Stimulated activated CD8-positive, alpha-beta memory T cell treated with anti-CD3 and anti-CD28 coated beads, Interleukin-2, amount 100 ng/mL, for 48 hours (primary cell): ENCODE measurements at regions not wholly inside any gene's neighbourhood (a gene's known extent, or its start where the extent isn't known, plus 50 kb on each side); places are given as distances from the start of the nearest gene placed in this dataset.

Experiments
- DNase-seq, 2 donors: peaks; one replicate each; pipeline ENCODE4 v3.0.0-alpha.2; 2020; ENCODE audit warnings: low read depth in 2 of 2

DNA sequence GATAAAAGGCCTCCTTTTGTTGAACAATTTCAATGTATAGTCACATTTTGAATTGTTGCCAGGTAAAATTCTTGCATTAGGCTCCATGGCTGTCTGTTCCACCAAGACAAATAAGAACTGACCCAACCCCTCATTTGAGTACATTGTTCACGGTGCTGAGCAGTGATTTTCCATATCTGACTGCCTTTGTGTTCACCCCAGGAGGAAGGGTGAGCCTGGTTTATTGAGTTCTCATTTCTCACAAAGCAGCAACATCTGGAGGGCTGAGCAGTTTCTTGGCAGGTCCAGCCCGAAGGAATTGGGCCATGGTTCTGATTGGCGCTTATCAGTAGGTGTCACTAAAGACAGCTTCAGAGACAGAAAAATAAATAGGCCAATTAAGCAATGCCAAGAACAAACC lies 149.1 kb downstream of the BMP4 start:
- DNase-seq = no peak

DNA sequence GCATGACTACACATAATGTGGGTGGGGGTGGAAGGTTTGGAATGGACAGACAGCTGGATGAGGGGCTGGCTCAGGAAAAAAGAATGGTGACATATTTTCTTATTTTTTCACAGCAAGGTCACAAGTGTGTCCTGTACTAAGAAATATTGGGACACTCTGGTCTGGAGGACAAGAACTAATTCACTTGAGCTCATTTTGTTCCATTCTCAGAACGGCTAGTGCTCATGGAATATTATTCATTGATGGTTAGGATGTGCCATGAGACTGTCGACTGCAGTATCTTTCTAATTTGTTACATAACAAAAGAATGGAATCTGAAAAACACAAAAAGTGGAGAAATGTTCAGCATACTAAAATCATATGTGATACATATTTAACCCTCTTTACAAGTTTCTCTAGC lies 149.5 kb downstream of the BMP4 start:
- DNase-seq = no peak

DNA sequence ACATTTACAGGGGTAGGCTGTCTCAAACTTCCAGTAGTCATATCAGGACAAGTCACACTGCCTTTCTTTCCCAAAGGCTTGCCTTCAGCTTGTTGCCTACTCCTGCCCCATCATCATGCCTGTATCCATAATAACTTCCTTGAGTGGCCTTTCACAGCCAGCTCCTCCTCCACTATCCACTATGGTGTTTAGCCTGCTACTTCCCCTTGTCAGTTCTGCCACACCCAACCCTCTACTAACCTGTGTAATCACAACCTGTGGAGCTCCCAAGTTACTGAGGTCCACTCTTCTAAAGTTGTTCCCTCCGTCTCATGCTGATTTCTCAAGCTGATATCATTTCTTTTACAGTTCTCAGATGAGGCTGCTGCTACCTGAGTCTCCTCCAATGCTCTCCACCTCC lies 159.9 kb downstream of the BMP4 start:
- no peak for DNase-seq

DNA sequence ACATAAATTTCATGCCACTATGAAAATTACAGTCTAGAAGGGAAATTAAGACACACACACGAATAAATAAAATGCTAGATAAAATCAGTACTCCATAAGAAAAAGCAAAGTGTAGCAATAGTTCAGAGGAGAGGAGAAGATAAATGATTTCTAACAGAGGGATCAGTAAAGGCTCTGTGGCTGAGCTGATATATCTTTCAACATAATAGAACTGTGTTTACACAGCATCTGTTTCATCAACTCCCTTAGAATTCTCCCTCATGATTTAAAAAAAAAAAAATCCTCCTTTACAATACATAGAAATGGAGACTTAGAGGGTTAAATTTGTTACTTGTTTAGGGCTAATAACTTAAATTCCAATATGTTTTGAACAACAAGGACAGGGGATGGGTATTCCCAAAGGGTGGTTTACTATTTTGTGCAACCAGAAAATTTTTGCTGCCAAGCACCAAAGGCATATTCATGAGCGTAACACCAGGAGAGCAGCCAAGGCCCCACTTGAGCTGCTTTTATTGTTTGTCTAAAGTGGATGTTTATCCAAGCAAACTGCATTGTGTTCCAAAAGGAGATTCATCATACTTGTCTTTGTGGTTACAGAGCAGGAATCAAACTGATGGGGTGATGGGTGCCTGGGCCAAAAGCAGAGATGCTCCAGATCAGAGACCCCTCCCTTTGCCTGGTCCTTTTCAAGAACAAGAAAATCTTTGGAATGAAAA lies 162.7 kb downstream of the BMP4 start:
- DNase-seq = no peak

DNA sequence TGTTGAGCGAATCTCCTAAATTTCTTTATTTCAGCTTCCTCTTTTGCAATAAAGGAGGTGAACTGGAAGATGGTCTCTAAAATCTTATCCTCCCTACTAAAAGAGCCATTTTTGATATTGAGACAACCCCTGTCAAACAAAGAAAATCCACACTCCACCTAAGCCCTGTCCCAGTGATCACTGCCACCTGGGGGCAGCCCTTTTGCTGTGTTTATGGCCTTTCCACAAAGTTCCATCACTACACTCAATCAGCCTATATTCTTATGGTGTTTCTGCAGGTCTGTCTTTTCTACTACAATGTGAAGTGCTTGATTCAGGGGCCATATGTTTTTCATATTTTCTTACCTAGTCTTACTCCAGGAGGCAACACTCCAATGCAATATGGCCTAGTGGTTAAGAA lies 163.7 kb downstream of the BMP4 start:
- no peak for DNase-seq

DNA sequence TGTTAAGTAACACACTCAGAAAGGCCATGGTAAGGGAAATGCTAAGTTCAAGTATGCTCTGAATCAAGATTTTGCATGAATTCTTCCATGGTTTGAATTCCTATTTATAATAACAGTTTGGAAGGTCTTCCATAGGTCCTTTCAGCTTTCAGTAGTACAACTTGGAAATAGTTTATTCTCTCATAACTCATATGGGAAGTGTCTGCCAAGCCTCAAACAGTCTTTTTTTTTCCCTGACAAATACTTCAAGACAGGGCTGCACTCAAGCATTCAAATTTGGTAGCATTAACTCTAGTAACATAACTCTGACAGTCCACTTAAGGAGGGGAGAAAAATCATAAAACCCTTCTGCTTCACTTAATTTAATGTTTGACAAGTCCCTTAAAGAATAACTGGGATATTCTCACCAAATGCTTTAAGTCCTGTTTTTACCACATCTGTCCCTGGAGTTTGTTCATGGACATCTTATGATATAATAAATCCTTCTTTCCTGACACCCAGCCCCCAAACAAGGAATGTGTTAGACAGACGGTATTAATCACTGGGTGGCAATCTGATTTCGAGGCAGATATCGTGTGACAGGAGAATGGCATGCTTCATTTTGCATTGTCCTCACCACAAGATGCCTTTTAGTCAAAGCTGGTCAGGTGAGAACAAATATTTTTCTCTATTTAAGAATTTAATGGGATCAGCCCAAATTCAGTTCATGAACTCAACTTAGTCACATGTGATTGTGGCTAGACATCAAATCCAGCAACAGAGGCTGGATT lies 165.7 kb downstream of the BMP4 start:
- DNase-seq = no peak

DNA sequence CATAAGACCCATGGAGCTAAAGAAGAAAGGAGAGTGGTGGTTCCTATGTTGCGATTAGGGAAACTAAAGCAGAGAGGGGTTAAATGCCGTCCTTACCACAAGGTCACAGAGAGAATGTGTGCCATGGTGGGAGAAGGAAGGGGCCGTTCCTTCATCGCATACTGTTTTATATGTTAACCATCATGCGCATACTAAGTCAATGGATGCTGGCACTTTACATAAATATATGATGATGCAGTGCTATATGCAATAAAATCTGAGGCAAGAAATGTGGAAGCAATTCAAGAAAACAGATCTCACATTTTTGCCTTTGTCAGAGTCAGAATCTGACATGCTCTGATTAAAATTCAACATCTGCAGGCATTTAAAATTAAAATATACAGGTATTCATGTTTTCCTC lies 168.1 kb downstream of the BMP4 start:
- no peak for DNase-seq

DNA sequence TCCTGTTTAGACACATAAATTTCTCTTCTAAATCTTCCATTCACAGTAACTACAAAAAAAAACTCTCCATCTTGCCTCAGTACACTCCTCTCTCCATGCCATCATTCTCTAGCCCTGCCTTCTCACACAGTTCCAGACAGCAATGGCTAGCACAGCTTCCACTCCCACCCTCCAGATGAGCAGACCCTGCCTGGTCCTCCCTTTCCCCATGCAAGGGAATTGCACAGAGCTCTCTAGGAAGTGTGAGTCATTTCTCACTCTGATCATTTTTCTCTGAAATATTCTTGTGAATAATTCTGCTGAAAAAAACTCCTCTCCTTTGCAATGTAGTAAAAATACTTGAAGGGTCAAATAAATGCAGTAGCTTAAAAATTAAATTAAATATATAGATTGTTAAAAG lies 170.6 kb downstream of the BMP4 start:
- DNase-seq = no peak

DNA sequence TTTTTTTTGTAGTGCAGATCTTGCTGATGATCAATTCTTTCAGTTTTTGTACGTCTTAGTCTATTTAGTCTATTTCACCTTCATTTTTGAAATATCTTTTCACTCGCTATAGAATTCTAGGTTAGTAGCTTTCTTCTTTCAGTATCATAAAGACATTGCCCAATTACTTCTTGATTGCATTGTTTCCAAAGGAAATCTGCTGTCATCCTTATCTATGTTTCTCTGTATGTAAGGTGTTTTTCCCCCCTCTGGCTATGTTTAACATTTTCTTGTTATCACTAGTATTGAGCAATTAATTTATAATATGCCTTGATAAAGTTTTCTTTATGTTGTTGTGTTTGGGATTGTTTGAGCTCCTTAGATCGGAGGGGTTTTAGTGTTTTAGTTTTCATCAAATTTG lies 171.9 kb downstream of the BMP4 start:
- DNase-seq = no peak

DNA sequence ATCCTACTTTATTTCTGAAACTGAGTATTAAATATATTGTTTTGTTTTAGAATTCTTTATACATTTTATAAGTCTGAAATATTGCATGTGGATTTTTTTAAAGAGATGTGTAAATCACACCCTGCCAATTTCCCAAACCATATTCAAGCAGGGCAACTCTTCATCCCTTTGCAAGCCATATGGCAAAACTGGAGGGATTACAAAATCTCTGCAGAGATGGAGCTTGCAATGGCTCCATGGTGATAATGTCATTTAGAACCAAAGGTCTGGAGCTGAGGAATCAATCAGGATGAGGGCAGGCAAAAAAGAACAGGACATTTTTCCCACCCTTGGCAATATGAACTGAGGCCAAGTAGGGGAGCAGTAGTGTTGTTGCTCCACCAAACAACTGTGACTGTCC lies 173.4 kb downstream of the BMP4 start:
- no peak for DNase-seq

DNA sequence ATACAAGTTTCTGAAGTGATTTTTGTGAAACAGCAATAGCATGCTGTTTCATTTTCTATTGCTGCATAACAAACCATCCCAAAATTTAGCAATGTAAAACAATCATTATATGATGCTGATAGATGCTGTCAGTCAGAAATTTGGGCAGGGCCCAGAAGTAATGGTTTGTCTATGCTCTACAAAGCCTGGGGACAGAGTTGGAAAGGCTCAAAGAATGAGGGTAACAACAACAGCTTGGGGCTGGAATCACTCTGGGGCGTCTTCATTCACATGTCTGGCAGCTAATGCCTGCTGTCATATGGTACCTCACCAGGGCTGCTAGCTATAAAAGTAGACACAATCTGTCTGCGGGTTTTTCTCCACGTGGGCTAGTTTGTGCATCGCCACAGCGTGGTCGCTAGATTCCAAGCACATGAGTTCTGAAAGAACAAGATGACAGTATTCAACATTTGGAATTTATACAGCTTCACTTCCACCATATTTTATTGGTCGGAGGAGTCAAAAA lies 176.5 kb downstream of the BMP4 start:
- no peak for DNase-seq

DNA sequence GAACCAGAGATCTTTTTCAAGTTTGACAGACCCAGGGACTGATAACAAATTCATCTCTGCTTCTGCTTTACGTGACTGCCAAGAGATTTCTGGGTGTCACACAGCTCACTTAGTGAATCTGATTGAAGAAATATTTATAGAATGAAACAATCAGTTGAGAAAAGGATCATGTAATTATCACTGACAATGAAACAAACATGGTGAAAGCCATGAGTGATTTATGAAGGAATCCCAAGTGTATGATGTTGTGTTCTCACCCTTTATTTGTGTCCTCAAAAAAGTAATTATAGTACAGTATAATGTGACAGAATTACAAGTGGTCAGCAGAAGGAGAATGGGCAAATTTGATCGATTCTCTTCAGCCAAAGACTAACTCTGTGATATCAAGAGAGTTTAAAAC lies 177.3 kb downstream of the BMP4 start:
- DNase-seq = no peak

DNA sequence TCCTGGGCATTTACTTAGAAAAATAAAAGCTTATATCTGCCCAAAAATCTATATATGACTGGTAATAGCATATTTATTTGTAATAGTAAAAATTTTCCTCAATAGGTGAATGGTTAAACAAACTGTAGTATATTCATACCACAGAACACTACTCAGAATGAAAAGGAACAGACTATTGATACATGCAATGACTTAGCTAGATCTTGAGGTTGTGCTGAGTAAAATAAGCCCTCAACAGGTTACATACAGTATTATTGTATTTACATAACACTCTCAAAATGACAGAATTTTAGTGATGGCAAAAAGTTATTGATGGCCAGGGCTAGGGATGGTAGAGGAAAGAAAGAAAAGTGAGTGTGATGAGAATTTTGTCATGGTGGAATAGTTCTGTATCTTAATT lies 178.4 kb downstream of the BMP4 start:
- DNase-seq = no peak

DNA sequence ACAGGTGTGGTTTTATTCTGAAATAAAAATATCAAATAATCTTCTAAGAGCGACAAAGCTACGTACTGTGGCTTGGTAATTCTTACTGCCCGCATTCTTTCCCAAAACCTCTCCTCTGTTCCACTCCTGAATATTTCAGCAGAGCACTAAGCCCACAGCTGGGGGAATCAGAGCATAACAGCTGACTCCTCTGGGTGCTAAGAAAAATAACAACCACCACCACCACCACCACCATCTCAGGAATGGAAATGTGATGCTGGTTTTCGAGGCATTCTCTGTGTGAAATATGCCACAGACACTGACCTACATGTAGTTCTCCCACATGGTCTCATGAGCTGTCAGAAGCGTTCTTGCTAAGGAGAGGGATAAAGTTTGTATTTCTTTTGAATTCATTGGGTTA lies 183.7 kb downstream of the BMP4 start:
- no peak for DNase-seq

DNA sequence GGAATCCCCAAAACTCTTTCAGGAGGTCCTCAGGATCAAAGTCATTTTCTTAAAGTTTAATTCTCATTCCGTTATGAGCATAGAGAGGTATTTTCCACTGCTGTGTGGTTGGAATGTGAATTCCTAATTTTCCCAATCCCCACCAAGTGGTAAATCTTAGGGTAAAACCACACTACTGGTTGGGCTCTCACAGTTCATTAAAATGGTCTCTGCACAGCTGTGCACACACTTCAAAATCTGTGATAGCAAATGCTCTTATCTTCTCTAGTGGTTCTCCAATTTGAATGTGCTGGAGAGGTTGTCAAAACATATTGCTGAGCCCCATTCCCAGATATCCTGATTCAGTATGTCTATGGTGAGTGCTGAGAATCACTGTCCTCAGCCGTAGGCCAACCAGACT lies 189.1 kb downstream of the BMP4 start:
- DNase-seq = no peak

DNA sequence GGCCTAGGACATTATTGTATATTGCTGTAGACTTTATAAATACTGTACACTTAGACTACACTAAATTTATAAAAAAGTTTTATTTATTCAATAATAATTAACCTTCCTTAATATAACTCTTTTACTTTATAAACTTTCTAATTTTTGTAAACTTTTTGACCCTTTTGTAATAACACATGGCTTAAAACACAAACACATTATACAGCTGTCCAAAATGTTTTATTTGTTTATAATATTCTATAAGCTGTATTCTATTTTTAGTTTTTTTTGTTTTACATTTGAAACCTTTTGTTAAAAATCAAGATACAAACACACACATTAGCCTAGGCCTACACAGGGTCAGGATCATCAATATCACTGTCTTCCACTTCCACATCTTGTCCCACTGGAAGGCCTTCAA lies 190.0 kb downstream of the BMP4 start:
- DNase-seq = no peak

DNA sequence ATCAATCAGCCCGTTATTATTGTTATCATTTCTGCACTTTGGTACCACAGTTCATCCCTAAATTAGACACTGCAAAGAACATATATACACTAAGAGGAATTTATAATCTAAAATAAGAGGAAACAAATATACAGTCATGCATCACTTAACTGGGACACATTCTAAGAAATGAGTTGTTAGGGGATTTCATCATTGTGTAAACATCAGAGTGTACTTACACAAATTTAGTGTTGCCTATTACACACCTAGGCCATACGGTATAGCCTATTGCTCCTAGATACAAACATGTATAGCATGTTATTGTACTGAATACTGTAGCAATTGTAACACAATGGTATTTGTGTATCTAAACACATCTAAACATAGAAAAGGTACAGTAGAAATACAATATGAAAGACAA lies 190.5 kb downstream of the BMP4 start:
- no peak for DNase-seq

DNA sequence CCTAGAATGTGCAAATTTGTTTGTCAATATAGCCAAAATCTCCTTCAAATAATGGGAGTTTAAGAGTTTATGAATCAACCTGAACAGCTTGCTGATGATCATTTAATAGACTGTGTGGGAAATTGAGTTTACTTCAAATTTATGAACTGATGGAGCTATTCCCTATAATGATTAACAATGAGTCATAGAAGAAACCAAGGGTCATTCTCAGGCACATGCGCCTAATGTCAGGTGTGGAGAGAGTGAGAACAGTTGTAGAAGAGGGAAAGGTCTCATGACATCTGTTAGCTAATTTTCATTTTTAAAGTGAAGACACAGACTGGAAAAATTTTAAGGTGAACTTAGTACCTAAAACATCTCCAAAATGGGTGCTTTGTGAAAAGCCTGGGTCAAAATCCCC lies 191.8 kb downstream of the BMP4 start:
- no peak for DNase-seq

DNA sequence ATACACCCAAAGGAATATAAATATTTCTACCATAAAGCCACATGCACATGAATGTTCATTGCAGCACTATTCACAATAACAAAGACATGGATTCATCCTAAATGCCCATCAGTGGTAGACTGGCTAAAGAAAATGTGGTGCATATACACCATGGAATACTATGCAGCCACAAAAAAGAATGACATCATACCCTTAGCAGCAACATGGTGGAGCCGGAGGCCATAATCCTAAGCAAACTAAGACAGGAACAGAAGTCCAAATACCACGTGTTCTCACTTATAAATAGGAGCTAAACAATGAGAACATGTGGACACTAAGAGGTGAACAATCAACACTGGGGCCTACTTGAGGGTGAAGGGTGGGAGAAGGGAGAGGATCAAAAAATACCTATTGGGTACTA lies 198.5 kb downstream of the BMP4 start:
- DNase-seq = no peak

DNA sequence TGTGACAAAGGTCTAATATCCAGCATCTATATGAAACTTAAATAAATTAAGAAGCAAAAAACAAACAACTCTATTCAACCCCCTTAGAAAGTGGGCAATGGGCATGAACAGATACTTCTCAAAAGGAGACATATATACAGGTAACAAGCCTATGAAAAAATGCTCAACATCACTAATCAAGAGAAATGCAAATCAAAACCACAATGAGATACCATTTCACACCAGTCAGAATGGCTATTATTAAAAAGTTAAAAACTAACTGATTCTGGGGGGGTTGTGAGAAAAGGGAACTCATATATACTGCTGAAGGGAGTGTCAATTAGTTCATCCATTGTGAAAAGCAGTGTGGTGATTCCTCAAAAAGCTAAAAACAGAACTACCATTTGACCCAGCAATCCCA lies 198.9 kb downstream of the BMP4 start:
- no peak for DNase-seq

DNA sequence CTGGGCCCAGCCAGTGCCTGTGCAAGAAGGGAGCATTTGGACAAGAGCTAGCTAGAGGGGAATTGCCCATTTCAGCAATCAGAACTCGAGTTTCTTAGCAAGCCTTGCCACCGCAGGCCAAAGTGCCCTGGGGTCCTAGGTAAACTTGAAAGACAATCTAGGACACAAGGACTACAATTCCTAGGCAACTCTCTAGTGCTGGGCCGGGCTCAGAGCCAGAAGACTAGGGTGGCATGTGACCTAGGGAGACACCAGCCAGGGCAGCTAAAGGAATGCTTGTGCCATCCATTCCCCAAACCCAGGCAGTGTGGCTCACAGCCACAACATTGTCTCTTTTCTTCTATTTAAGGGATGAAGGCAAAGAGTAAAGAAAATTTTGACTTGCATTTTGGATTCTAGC lies 205.0 kb downstream of the BMP4 start:
- no peak for DNase-seq

DNA sequence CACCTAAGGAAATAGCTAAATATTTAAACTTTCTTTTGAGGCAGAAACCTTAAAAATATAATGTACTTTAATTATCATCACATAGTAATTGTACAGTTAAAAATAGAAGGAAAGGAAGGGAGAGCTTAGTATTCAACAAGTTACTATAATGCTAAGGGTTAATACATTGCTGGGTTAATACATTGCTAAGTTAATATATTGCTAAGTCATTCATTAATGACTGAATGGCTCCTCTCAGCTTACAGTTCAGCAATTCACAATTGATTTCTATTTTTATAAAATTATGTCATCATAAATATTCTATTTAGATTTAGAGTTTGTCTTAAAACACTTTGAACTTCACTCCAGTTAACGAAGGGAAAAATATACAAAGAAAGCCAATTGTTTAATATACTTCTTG lies 207.9 kb downstream of the BMP4 start:
- no peak for DNase-seq

DNA sequence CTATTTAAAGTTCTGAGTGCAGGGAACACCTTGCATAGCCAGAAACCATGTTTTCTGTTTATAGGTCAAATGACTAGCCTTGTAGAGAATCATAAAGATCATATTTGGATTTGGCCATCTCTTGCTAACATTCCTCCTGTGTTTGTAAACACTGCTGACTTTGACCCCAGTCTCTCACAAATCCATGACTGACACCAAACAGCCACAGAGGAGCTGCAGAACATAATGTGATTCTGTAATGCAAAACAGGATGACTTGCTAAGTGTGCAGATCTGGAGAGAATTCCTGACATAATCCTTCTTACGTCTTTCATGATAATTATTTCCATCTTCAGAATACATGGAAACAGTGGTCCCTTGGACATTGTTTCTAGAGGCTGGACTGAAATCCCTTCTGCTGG lies 211.8 kb downstream of the BMP4 start:
- DNase-seq = no peak

DNA sequence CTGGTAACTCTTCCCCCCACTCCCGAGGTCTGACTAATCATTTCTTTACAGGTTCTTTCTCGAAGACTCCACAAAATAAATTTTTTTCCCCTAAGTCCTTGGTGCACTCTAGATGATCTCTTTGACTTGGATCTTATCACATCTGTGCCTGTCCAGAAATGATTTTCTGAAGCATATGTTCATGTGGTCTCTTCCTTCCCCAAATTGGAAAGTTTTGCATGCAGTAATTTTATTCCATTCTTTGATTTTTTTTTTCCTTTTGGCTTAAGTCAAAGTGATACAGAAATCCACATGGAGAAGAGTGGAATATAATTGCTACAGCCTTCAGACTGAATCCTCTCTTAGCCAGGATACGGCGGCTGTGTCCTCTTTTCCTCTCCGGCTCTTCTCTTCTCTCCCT lies 213.3 kb downstream of the BMP4 start:
- no peak for DNase-seq
